Stimulated activated CD8-positive, alpha-beta memory T cell treated with anti-CD3 and anti-CD28 coated beads, Interleukin-2, amount 100 ng/mL, for 48 hours (primary cell): ENCODE measurements at regions not wholly inside any gene's neighbourhood (a gene's known extent, or its start where the extent isn't known, plus 50 kb on each side); places are given as distances from the start of the nearest gene placed in this dataset.
"Not testable (repeated sequence)": the region's sequence is repeated elsewhere in the genome, so short reads cannot be mapped to it uniquely, and the experiment has no call there.

Experiments
- DNase-seq, 2 donors: peaks; one replicate each; pipeline ENCODE4 v3.0.0-alpha.2; 2020; ENCODE audit warnings: low read depth in 2 of 2

DNA sequence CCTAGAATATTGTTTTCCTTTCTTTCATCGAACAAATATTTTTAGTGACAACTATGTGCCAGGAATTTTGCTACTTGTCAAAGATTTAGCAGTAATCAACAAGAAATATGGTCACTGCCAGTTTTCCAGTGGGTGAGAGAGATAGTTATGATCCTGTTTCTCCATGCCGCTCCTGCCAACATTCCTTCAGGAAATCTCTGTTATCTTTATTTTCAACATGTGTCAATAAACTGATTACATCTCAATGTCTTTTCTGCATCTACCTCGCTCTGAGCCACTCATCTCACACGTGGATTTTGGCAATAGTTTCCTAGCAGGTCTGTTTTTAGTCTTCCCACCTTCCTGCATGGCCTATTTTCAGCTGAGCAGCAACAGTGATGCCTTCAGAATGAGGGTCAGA is 650.0 kb upstream of the STXBP6 start:
- DNase-seq, result no peak

GRCh38 chr14:25698111-25698510 is 648.2 kb upstream of the STXBP6 start:
- DNase-seq, result no peak

GRCh38 chr14:25696176-25696575 is 646.2 kb upstream of the STXBP6 start:
- DNase-seq, result no peak

GRCh38 chr14:25685004-25685403 is 635.1 kb upstream of the STXBP6 start:
- DNase-seq, result no peak

DNA sequence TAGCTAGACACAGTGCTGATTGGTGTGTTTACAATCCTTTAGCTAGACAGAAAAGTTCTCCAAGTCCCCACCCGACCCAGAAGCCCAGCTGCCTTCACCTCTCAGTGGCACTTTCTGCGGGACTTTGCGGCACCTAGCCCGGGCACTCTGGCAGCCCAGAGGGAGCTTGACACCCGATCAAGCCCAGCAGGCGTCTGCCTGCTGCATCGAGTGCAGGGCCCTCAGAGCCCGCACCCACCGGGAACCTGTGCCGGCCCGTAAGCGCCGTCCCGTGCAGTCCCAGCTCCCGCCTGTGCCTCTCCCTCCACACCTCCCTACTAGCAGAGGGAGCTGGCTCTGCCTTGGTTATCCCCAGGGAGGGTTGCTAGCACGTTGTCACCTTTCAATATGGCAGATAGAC is 631.0 kb upstream of the STXBP6 start:
- no peak for DNase-seq

- not testable (repeated sequence) for DNase-seq
Observed at GRCh38 chr14:25680511-25680910, 630.6 kb upstream of the STXBP6 start.

- DNase-seq, result no peak
Observed at GRCh38 chr14:25677111-25677510, 627.2 kb upstream of the STXBP6 start.

GRCh38 chr14:25667387-25667786 is 617.4 kb upstream of the STXBP6 start:
- DNase-seq, result no peak

DNA sequence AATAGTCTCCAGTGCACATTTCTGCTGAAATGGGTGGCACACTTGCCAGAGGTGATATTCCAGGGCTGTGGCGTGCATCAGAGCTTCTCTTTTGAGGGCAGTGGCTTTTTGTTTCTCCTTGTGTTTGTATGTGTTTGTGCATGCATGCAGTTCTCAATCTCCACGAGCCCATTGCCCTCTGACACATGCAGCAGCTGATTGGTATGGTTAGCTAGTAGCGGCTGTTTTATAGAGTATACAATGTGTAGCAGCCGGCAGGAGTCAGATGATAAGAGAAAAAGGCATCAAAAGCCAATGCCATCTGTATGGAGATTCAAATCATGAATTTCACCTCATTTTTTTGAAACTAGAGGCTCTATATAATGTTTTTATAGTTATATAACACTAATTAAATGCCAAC is 616.9 kb upstream of the STXBP6 start:
- DNase-seq, result no peak

DNA sequence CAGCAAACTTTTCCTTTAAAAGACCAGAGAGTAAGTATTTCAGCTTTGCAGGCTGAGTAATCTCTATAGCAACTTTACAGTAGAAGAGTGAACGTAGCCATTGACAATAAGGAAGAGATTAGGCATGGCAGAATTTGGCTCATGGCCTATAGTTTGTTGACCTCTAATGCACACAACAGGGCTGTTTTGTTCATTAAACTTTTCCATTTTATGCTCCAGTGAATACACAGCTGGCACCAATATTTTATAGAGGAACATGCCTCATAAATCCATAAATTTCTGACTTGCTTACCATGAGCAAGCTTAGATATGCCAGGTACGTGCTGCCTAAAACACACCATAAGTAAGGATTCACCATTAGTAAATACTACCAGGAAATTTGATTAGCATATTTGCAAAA is 609.0 kb upstream of the STXBP6 start:
- DNase-seq, result no peak

- DNase-seq, result no peak
Observed at GRCh38 chr14:25630447-25630846, 580.5 kb upstream of the STXBP6 start.

DNA sequence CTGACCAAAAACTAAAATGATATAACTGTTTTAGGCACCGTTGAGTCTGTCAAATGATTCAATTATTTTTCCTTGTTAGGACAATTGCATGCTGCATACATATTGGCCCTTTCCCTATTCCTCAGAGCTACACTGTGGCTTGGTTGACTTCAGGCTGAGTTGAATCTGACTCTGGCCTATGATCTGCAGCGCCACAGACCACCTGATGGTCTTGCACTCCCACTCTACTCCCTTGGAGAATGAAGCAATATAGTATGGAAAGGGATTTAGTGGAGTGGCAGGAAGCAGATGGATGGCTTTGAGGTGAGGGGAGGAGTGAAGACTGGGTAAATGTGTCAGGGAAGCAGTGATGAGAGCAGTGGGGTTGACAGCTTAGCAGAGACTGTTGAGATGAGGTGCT is 579.0 kb upstream of the STXBP6 start:
- no peak for DNase-seq

DNA sequence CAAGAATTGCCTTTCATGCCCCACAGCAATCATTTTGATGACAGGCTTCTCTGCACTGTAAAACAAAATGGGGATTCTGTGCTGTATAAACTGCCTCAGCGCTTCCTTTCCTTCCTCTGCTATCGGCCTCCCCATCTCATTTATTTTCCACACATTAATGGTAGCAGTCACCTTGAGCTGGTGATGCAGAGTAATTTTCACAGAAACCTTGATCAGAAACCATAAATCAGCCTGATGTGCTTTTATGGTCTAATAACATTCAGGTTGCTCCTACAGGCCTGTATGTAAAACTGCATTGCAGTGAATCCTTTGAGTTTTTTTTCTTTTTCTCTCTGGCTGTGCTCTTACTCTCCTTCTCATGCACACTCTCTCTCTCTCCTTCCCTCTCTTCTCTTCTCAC is 578.4 kb upstream of the STXBP6 start:
- no peak for DNase-seq

GRCh38 chr14:25626986-25627385 is 577.0 kb upstream of the STXBP6 start:
- no peak for DNase-seq

GRCh38 chr14:25622763-25623162 is 572.8 kb upstream of the STXBP6 start:
- no peak for DNase-seq

DNA sequence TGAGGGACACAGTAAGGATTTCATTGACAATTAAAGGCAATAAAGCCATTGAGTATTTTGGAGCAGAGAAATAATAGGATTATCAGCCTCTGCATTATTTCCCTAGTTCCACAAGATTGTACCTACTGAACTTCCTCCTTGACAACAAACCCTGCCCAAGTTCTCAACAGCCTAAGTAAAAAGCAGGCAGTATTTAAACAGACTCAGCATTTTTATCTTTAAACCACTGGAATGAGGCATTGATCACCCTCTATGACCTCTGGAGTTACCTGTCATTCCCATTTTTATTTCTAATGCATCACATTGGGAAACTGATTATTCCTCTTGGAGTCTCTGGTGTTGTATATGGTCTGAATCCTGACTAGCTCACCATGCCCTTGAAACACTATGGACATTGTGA is 570.6 kb upstream of the STXBP6 start:
- DNase-seq, result no peak

GRCh38 chr14:25615174-25615573 is 565.2 kb upstream of the STXBP6 start:
- DNase-seq, result no peak

DNA sequence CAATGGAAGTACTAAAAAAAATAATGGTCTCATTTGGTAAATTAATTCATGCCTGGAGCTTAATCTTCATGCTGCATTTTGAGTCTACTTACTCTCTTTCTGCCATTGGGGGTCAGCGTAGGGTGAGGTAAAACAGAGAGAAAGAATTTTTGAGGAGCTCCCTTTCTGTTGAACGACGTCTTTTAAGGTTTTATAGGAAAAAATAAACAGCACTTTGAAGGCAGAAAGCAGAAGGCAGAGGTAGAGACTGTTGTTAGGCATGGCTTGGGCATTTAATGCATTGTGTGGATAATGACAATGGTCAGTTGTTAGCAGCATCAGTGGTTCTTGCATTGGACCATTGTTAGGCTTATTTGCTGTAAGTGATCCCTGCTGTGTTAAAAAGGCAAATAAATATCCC is 557.2 kb upstream of the STXBP6 start:
- DNase-seq, result no peak

DNA sequence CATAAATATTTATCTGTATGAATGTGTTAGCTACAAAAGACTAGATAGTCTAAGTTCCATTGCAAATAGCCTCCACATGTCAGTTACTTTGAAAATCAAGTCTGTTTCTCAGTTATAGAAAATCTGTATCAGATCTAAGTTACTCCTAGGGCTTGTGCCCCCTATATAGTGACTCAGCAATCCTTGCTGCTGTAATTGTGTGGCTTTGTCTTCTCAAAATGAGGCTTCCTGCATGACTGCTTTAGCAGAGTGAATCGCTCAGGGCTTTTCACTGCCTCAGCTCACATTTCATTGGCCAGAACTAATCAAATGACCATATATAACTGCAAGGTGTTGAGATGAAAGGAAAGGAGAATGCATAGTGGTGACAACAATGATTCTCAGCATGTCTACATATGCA is 552.2 kb upstream of the STXBP6 start:
- no peak for DNase-seq

DNA sequence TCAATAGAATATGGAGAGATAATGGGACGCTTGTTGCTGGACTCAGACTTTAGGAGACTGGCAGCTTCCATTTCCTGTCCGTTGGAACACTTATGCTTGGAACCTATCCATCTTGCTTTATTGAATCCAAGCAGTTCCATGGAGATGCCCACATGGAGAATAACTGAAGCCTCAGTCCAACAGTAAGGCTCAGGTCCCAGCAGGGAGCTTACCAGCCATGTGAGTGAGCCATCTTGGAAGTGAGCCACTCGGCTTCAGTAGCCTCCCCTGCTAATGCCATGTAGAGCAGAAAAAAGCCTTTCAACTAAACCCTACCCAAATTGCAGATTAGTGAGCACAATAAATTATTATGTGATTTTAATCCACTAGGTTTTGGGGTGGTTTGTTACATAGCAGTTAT is 538.8 kb upstream of the STXBP6 start:
- DNase-seq, result no peak

GRCh38 chr14:25574628-25575325 is 524.8 kb upstream of the STXBP6 start:
- no peak for DNase-seq

- no peak for DNase-seq
Observed at GRCh38 chr14:25570483-25570882, 520.5 kb upstream of the STXBP6 start.

DNA sequence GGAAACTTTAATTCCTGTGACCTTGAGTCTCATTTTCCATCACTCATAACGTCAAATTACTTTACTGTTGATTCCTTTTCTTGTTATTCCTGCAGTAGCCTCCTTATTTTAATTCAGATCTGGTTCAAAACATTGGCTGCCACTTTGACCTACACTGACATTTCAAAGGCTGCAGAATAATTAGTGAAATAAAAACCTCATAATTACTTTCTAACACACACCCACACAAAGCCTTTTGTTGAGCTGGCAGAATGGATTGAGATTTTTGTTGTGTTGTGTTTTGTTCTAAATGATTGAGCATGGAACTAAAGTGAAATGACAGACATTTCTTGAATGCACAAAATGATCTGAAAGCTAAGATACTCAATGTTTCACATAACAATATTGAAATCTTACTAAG is 507.5 kb upstream of the STXBP6 start:
- no peak for DNase-seq

GRCh38 chr14:25552826-25553225 is 502.9 kb upstream of the STXBP6 start:
- no peak for DNase-seq
